GM18868 (cell line): ENCODE measurements at regions not wholly inside any gene's neighbourhood (a gene's known extent, or its start where the extent isn't known, plus 50 kb on each side); places are given as distances from the start of the nearest gene placed in this dataset.

Experiments
- ATAC-seq: cut with Tn5 transposase; IDR thresholded peaks from one replicate; pipeline ENCODE4 v1.9.1; 2021; ENCODE audit warnings: mild to moderate bottlenecking, moderate library complexity; ENCODE audit not compliant: unreplicated experiment

DNA sequence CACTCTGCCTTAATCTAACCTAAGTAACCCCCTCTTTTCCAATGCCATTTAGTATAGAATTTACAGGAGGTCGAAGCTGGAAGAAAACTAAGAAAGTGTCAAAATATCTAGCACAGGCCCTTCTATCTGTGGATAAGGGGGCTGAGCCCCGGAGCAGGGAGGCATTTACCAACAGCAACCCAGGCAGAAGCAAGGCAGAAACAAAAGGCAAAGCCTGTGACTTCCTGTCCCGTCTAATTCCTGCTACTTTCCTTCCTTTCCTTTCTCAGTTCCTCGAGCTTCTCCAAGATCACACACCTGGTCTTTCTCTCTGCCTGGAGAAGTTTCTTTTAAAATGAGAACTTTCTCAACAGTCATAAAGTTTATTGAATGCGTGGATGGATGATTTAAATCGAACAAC is 146.0 kb downstream of the FOXA2 start:
- no peak for ATAC-seq

DNA sequence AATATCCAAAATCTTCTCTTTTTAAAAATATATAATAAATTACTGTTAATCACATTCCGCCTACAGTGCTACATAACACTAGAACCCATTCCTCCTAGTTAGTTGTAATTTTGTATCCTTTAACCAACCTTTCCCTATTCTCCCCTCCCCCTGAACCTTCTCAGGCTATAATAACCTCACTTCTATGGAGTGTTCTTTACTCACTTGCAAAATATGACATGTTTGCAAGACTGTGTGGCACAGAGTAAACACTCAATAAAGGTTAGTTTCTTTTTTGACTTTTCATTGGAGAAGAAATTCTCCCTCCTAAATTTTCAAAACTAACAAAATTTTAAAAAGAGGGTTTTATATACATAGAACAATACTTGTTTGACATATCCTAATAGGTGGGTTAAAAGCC is 147.0 kb downstream of the FOXA2 start:
- ATAC-seq, result no peak

DNA sequence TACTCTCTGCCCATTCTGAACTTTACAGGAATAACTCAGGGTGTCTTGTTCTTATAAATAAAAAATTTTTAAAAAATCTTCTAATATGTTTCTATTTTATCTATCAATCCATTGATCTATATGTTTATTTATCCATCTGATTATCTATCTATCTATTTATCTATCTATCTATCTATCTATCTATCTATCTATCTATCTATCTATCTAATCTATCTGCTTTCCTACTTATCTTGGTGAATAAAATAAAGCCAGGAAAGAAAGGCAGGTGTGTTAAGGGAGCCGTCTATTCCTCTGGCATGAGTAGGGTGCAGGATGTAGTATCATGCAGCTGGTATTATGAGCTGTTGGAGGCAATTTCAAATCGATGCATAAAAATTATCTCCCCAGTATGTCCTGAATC is 153.0 kb downstream of the FOXA2 start:
- ATAC-seq, result no peak

DNA sequence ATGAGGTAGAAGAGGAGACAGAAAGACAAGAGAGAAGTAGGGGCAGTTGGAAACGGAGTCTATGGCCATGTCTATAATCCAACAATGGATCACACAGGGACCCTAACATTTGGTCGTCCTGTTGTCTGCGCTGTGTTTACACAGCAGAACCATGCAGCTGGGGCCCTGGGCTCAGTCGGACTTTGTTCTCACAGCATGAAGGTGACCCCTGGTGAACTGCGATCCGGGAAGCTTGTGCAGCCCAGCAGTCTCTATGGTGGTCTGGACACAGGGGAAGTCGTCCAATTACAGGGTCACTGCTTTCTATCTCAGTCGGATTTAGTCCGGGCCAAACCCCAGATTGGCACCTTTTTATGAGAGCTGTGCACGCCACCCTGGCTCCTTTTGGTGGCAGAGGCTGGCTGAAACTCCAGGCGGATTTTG is 153.6 kb downstream of the FOXA2 start:
- no peak for ATAC-seq

DNA sequence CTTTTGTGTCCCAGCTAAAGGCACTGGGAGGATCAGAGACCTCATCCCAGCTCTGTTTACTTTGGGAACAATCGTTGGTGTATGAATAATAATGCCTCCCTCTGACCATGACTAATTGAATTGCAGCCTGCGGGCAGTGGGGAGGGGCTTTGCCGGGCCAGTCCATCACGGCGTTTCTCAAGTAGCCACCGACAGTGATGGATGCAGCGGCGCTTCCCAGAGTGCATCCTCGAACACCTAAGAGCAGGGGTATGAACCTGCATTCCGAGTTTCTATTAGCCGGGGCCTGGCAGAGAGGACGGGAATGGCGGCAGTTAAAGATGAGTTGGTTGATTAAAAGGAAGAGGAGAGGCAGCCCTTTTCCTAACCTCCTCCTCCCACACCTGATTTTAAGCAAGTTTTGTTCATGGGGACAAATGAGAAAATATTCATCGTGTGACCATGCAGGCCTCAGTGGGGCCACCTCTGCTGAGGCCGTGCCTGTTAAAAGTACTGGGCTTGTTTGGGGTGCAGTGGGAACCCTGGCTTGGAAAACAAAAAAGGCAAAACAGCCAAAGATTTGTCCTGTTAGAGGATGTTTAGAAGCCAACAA is 154.1 kb downstream of the FOXA2 start:
- ATAC-seq, result no peak

DNA sequence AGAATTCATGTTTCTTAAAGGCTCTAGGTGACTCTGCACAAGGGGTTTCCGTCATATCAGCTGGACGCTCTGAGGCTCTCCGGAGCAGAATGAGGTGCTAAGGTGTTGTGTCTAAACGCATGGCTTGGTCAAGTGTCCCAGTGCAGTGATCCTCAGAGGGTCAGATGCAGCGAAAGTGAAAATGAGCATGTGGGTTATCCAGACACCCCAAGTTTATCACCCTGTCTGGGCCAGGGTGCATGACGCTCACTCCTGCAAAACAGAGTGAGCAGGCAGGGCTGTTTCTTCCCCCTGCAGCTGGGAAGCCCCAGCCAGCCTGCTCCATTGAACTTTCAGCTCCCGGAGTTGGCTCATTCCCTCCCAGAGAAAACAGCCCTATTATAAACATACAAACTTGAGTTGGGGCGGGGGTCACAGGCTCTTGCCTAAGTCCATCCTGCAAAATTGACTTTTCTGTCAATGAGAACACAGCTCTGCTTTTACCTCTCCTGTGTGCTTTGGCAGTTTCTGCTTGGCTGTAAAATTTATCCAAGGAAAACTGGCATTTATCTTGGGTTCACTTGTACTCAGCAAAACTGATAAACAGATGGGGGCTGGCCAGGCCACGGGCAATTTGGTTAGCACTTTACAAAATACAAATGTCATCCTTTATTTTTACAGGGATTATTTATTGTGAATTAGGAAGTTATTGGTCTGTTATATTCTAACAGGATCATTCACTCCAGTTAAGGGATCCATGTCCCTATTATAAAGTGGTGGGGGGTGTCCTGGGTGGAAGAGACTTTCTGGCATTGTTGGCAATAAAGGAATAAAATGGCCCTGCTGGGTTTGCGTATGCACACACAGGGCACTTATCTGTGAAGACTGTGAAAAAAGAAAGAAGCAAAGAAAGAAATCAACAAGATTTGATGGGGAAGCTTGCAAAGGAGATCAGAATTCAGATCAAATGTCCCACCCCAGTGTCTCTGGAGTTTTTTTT is 154.9 kb downstream of the FOXA2 start:
- no peak for ATAC-seq

DNA sequence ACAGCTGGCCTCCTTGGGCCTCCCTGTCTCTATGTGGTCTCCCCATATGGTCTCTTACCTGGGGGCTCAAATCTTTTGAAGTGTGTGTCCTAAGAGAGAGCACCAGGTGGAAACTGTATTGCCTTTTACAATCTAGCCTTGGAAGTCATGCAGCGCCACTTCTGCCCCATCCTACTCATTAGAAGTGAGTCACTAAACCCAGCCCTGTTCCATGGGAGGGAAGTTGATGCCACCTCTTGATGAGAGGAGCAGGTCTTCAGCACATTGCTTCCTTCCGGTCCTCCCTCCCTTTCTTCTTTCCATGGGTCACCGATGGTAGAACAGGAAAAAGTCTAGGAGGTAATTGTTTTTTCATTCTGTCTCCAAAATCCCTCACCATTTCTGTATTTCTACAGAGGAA is 156.3 kb downstream of the FOXA2 start:
- ATAC-seq, result no peak

DNA sequence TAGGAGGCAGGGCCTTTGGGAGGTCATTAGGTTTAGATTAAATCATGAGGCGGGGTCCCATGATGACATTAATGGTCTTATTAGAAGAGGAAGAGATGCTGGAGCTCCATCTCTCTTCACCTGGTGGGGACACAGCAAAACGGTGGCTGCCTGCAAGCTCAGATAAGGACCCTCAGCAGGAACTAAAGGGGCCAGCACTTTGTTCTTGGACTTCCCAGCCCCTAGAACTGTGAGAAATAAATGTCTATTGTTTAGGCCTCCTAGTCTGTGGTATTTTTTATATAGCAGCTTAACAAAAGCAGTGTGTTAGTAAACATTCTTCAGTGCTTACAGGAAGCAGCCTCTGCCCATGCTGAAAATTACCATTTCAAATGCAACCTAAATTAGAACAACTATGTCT is 157.6 kb downstream of the FOXA2 start:
- no peak for ATAC-seq

DNA sequence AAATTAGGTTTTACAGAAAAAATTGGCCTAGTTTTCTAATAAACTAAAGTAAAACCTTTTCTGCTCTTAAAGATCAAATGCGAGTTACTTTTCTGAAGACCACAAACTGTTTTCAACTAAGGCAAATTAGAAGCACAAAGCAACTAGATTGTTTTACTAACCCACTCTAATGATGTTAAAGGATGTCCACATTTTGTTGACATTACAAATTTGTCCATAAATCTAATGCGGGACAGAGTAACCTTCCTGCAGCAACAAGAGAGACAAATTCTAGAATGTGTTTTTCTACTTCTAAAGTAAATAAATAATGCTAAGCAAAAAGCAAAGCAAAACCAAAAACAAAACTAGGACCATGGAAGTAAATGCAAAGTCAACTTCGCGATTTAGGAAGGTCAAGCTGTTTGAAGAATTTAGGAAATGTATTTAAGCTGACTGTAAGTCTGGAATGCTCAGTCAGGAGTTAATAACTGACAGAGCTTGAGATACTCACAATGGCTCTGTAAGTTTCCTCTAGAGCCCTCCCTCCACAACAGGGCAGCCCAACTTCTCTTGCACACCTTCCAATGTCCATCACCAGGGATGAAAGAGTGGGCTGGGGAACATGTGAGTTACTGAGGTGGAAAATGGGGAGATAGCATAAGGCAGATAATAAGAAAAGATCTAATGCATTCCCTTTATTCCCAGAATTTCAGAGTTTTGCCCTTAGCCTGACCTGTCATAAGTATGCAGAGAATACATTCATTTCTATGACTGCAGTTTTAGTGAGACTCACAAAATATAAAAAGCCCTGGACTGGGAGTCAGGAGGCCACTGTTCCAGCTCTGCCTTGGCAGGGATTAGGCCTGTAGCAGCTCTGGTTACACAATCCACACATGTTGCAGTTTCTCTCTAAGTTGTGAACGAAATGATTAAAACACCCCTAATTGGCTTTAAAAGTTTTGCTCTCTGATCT is 158.8 kb downstream of the FOXA2 start:
- ATAC-seq, result no peak

DNA sequence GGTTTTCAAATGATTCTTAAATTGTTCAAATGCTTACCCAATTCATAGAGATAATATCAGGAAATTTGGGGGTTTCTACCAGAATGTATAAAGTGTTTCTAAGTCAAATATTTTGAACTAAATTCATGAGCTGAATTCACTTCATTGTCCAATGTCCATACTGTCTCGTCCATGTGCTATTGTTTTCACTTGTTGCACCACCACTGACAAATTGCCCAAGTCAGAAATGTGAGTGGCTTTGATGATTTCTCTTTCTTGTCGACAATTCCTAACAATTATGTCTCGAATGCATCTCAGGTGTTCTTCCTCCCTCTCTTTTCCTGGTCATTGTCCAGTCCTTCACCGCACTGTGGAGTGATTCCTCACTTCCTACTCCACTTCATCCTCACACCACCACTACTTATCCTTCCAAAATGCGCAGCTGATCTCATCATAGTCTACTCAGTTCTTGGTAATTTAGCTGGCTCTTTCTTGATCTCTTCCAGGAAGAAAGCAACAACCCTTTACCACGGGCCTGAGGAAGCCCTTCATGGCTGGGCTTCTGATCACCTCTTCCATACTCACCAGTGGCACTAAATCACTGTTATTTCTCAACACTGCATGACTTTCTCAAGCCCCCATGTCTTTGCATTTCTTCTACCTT is 161.1 kb downstream of the FOXA2 start:
- ATAC-seq, result no peak

DNA sequence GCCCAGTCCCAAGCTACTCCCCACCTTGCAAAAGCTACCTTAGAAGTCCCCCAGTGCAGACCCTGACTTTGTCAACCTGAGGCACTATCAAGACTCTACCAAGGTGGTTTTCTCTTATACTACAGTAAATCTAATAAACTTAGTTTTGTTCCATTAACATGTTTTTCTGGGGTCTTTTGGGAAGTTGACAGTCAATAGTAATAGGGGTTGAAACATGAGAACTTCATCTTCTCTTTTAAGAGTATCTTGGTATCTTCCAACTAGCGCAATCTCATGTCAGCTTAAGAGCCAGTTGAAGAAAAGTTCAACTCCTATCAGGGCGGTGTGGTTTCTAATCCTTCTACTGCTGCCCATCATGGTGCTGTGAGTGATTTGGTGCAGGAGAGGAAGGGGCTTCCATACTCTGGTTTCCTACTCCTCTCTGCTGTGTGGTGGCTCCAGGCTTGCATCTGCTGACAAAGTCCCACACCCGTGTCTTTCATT is 164.2 kb downstream of the FOXA2 start:
- no peak for ATAC-seq

DNA sequence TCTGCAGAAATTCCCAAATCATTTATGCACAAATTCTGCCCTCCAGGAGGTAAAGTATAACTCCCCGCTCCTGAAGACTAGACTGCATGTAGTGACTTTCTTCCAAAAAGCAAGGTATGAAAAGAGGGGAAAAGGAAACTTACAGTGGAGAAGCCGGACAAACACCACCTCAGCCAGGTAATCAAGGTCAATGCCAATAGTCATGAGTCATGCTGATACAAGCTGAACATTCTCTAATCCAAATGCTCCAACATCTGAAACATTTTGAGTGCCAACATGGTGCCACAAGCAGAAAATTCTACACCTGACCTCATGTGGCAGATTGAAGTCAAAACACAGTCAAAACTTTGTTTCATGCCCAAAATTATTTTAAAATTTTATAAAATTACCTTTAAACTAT is 165.6 kb downstream of the FOXA2 start:
- ATAC-seq, result no peak

DNA sequence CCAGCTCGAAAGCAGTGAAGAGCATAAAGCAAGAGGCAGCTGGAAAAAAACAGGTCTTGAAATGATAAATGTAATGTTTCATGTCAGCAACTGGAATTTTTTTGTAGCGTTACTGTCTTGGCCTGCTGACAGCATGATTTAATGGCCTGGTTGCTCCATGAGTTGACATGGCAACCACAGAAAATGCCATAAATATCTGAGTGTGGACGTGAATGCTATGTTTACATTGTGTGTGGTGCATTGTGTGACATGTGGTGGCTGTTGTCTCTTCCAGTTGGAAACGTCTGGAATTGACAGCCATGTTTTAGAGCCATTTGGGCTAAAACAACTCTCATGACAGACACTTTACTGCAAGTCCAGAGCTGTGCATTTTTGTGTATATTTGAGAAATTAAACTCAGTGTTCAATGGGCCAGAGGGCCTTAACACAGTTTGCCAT is 170.0 kb downstream of the FOXA2 start:
- ATAC-seq, result no peak

DNA sequence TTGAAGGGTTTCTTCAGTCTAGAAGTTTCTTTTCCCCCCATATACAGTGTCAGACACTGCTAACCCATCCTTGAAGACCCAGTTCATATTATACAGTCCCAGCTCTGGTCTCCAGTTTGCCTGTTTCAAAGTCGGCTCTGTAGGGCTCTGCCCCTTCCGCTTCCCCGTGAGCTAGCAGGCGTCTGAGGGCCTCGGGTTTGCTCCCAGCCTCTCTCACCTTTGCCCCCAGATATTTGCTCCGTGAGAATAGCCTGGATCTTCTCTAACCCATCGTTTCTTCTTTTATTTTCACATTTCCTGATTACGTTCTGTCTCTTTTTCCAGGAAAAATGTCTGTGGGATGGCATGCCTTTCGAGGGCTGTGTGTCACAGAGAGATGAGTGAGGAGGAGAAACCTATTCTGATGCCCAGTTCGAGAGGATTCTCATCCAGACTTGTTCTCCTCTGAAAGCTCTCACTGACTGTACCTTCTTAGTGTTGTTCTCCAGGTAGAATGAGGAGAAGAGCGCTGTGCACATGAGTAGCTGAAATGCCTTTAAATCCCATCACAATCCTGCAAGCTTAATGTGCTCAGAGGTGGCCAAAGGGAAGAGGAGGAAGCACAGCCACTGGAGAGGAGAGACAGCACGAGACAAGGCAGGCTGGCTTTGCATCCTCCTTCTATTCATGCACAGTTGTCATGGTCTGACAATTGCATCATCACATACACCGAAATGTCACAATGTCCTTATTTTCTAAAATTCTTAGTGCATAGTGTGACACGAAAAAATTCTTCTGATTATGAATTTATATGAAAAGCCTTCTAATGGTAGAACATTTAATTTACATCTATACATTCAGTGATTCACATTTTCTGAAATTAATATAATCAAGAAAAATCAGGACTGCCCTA is 171.1 kb downstream of the FOXA2 start:
- ATAC-seq, result no peak

DNA sequence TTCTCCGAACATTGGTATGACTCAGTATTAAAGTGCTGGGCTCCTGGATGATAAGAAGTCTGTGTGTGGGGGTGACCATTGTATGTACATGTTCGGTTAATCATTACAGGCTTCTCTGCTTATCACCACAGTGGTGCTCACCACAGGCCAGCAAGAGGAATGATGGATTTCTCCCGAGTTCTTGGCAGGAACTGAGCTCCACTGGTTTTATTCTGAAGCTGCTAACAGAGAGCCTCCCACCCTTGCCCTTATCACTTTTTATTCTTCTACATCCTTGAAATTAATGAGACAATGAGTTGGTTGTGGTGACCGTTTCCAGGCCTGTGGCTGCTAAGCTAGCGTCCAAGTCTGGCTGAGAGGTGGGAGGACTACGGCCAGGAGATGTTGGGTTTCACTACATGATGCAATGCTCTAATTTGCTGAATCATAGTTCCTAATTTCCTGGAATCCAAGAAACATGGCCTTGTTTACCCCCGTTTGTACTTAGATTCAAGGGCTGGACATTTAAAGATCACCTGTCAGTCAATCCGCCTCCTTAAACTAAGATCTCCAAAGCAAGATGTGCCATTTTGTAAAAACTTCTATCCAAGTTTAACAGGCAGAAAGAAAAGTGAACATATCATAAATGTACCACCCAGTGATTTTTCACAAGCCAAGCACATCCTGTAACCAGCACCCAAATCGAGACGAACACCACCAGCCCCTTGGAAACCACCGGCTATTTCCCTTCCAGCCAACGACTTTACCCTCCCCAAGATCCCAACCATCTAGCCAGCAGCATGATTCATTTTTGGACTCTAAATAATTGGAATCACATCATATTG is 172.5 kb downstream of the FOXA2 start:
- ATAC-seq, result no peak

DNA sequence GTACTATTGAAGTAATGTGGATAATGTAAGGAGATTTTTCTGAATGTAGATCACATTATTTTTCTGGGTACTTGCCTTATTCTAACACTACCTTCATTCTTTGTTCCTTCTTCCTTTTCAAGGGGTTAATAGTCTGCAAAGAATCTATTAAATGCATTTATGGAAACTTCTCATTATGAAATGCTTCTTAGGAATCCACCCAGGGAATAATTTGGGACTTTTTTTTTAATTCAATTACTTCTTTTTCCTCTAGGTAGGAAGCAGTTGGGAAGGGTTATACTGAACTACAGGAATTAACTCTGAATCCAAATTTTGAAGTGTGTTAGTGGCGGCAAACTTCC is 173.1 kb downstream of the FOXA2 start:
- no peak for ATAC-seq

DNA sequence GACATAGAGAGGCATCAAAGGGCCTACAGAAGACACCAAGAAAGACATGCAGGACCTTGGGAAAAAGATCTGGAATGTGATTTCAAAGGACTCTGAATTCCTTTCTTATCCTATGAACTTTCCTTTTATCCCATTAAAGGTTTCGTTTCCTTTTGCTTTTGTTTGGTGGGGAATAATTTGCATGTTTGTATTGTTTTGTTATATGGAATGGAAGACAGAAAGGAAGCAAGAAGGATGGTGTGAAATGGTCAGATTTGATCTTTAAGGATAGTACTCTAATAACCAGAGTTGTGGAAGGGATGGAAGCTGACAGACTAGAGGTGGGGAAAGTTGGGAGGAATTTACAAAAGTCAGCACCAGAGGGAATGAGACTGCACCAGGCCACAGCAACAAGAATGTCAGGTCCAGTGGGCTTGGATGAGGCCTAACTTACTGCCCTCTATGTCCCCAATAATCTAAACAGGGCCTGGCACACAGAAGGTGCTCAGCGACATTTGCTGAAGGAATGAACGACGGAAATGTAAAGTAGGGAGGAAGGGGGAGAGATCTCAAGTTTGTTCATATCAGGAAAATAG is 173.7 kb downstream of the FOXA2 start:
- no peak for ATAC-seq
